Astrocyte (in vitro differentiated cells and primary cell): ENCODE measurements at regions not wholly inside any gene's neighbourhood (a gene's known extent, or its start where the extent isn't known, plus 50 kb on each side); places are given as distances from the start of the nearest gene placed in this dataset.

Experiments
- DNase-seq: peaks from one replicate; pipeline ENCODE4 v3.0.0-alpha.2; 2010; ENCODE audit warnings: low read depth
- FAIRE-seq: peaks from 2 replicates; lab custom pipeline; 2011; peaks lifted over from hg19 to GRCh38; lab: Jason Lieb, UNC
- H2AFZ ChIP-seq: 2 replicates; pipeline ENCODE4 v1.6.0; 2012; ENCODE audit warnings: low read depth, low read length, inconsistent platforms
- H3K27ac ChIP-seq: 2 replicates; pipeline ENCODE4 v1.5.1; 2011; ENCODE audit warnings: low read depth, low read length, inconsistent platforms
- H3K27me3 ChIP-seq: 2 replicates; pipeline ENCODE4 v1.6.0; 2011; ENCODE audit warnings: low read length, inconsistent platforms; ENCODE audit not compliant: insufficient read depth
- H3K36me3 ChIP-seq: 2 replicates; pipeline ENCODE4 v1.5.1; 2011; ENCODE audit warnings: low read length, inconsistent platforms; ENCODE audit not compliant: insufficient read depth
- H3K4me1 ChIP-seq: 2 replicates; pipeline ENCODE4 v1.5.1; 2011; ENCODE audit warnings: low read length, inconsistent platforms; ENCODE audit not compliant: insufficient read depth
- H3K4me2 ChIP-seq: 2 replicates; pipeline ENCODE4 v1.6.0; 2012; ENCODE audit warnings: low read length, inconsistent platforms
- H3K4me3 ChIP-seq: 2 replicates; pipeline ENCODE4 v1.5.1; 2011; ENCODE audit warnings: low read depth, mild to moderate bottlenecking, low read length, inconsistent platforms; ENCODE audit not compliant: insufficient read depth
- H3K79me2 ChIP-seq: 2 replicates; pipeline ENCODE4 v1.6.0; 2012; ENCODE audit warnings: mild to moderate bottlenecking, low read length, inconsistent platforms; ENCODE audit not compliant: insufficient read depth
- H3K9ac ChIP-seq: 2 replicates; pipeline ENCODE4 v1.6.0; 2012; ENCODE audit warnings: mild to moderate bottlenecking, low read length, inconsistent platforms
- H3K9me3 ChIP-seq: 2 replicates; pipeline ENCODE4 v1.5.1; 2012; ENCODE audit warnings: low read depth, mild to moderate bottlenecking, low read length, inconsistent platforms; ENCODE audit not compliant: insufficient read depth
- H4K20me1 ChIP-seq: 2 replicates; pipeline ENCODE4 v1.6.0; 2012; ENCODE audit warnings: low read length, inconsistent platforms; ENCODE audit not compliant: insufficient read depth
- H3K27ac Mint-ChIP-seq: one replicate; pipeline ENCODE4 v1.8.0; 2021; ENCODE audit warnings: mild to moderate bottlenecking, mixed read lengths; ENCODE audit not compliant: unreplicated experiment
- H3K27me3 Mint-ChIP-seq: one replicate; pipeline ENCODE4 v1.8.0; 2021; ENCODE audit warnings: low read depth, mixed read lengths; ENCODE audit not compliant: unreplicated experiment
- H3K36me3 Mint-ChIP-seq: one replicate; pipeline ENCODE4 v1.8.0; 2021; ENCODE audit warnings: low read depth, mixed read lengths; ENCODE audit not compliant: unreplicated experiment
- H3K4me1 Mint-ChIP-seq: one replicate; pipeline ENCODE4 v1.8.0; 2021; ENCODE audit warnings: low read depth, mixed read lengths; ENCODE audit not compliant: unreplicated experiment
- H3K4me3 Mint-ChIP-seq: one replicate; pipeline ENCODE4 v1.8.0; 2021; ENCODE audit warnings: mild to moderate bottlenecking, moderate library complexity, mixed read lengths; ENCODE audit not compliant: unreplicated experiment
- H3K9me3 Mint-ChIP-seq: one replicate; pipeline ENCODE4 v1.8.0; 2021; ENCODE audit warnings: mild to moderate bottlenecking, mixed read lengths; ENCODE audit not compliant: unreplicated experiment
- EZH2 ChIP-seq: IDR thresholded peaks from 2 replicates; pipeline ENCODE4 v1.6.1; 2012; ENCODE audit warnings: mild to moderate bottlenecking, low read length, inconsistent platforms; ENCODE audit not compliant: insufficient read depth
- TF ChIP-seq, protein P1 (sequence below): IDR thresholded peaks from 2 replicates; pipeline ENCODE4 v1.5.1; 2011; ENCODE audit warnings: low read depth, mild to moderate bottlenecking, inconsistent platforms, low read length, moderate library complexity; ENCODE audit not compliant: insufficient read depth

DNA sequence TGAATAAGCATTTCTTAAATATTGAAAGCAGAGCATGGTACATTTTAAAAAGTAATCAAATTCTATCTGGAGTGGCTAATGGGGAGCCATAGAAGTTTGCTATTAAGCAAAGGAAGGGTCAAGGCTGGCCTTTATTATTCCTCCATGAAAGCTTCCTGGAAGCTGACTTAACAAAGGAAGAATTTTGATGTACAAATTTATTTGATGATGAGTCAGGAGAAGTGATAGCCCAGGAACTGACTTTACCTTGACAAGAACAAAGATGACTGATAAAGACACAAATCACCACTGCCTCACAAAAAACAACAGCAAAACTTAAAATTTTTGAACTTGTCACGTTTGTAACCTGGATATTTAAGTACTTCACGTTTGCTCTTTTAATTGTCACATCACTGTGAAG, 872.1 kb downstream of the PCDH7 start:
- no peaks in the 10 kb centered on the region for H3K9me3 Mint-ChIP-seq

DNA sequence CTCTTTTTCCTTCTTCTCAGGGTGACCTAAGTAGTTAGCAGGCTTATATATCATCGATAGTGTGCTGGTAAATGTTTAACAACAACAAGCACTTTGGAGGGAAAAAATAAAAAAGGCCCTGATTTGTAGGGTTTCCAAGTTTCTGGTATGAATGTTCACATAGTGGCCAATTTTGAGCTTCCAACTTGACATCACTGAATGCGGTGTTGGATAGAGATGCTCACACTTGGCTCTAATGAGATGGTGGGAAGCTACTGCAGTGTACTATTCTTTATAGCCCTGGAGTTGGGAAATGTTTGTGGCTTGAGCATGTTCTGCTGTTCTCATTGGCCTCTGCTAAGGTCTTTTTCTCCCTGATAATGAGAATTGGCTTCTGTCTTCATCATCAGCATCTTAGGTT, 875.3 kb downstream of the PCDH7 start:
- no peak overlapping the region for H3K4me3 ChIP-seq
- H4K20me1 ChIP-seq: no peaks in the 10 kb centered on the region
- no peaks in the 10 kb centered on the region for H3K27me3 ChIP-seq
- no peaks in the 10 kb centered on the region for H3K9me3 ChIP-seq
- TF ChIP-seq, protein P1, sequence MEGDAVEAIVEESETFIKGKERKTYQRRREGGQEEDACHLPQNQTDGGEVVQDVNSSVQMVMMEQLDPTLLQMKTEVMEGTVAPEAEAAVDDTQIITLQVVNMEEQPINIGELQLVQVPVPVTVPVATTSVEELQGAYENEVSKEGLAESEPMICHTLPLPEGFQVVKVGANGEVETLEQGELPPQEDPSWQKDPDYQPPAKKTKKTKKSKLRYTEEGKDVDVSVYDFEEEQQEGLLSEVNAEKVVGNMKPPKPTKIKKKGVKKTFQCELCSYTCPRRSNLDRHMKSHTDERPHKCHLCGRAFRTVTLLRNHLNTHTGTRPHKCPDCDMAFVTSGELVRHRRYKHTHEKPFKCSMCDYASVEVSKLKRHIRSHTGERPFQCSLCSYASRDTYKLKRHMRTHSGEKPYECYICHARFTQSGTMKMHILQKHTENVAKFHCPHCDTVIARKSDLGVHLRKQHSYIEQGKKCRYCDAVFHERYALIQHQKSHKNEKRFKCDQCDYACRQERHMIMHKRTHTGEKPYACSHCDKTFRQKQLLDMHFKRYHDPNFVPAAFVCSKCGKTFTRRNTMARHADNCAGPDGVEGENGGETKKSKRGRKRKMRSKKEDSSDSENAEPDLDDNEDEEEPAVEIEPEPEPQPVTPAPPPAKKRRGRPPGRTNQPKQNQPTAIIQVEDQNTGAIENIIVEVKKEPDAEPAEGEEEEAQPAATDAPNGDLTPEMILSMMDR: no peak
- no peak for TF ChIP-seq EZH2
- H3K4me2 ChIP-seq: no peak overlapping the region
- no peaks in the 10 kb centered on the region for H3K36me3 ChIP-seq
- Mint-ChIP-seq H3K9me3 (no peaks in the 10 kb centered on the region), H3K27ac (no peak overlapping the region), H3K27me3 (no peaks in the 10 kb centered on the region), H3K4me1 (no peaks in the 10 kb centered on the region), H3K36me3 (no peaks in the 10 kb centered on the region), H3K4me3 (no peak overlapping the region)
- DNase-seq: no peak
- no peak overlapping the region for H3K27ac ChIP-seq
- no peak overlapping the region for H2AFZ ChIP-seq
- H3K79me2 ChIP-seq: no peaks in the 10 kb centered on the region
- H3K9ac ChIP-seq: no peak overlapping the region
- FAIRE-seq: no peak
- no peaks in the 10 kb centered on the region for H3K4me1 ChIP-seq

More for the DNA sequence above, 872.1 kb downstream of the PCDH7 start:
- H3K9ac ChIP-seq: no peak overlapping the region
- no peaks in the 10 kb centered on the region for H3K79me2 ChIP-seq
- no peak overlapping the region for H3K27ac Mint-ChIP-seq
- H3K4me1 ChIP-seq: no peaks in the 10 kb centered on the region
- H3K4me3 Mint-ChIP-seq: no peak overlapping the region
- FAIRE-seq (no peak), DNase-seq (no peak)
- no peaks in the 10 kb centered on the region for H3K27me3 ChIP-seq
- no peaks in the 10 kb centered on the region for H3K27me3 Mint-ChIP-seq
- no peak overlapping the region for H3K4me2 ChIP-seq
- no peaks in the 10 kb centered on the region for H3K36me3 Mint-ChIP-seq
- H3K27ac ChIP-seq: no peak overlapping the region
- TF ChIP-seq, protein P1: no peak
- TF ChIP-seq EZH2: no peak
- H3K4me1 Mint-ChIP-seq: no peaks in the 10 kb centered on the region
- H3K36me3 ChIP-seq: no peaks in the 10 kb centered on the region
- H3K4me3 ChIP-seq: no peak overlapping the region
- H3K9me3 ChIP-seq: no peaks in the 10 kb centered on the region
- H4K20me1 ChIP-seq: no peaks in the 10 kb centered on the region
- no peak overlapping the region for H2AFZ ChIP-seq

DNA sequence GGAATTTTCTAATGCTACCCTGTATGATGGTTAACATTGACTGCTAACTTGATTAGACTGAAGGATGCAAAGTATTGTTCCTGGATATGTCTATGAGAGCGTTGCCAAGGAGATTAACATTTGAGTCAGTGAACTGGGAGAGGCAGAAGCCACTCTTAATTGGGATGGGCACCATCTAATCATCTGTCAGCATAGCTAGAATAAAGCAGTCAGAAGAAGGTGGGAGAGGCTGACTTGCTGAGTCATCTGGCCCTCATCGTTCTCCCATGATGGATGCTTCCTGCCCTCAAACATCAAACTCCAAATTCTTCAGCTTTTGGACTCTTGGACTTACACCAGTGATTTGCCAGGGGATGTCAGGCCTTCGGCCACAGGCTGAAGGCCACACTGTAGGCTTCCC, 878.5 kb downstream of the PCDH7 start:
- Mint-ChIP-seq H3K9me3 (no peaks in the 10 kb centered on the region), H3K27ac (no peak overlapping the region), H3K4me1 (no peaks in the 10 kb centered on the region), H3K27me3 (no peaks in the 10 kb centered on the region), H3K4me3 (no peak overlapping the region), H3K36me3 (no peaks in the 10 kb centered on the region)
- TF ChIP-seq, protein P1: no peak
- TF ChIP-seq EZH2: no peak
- no peak overlapping the region for H3K4me3 ChIP-seq
- no peaks in the 10 kb centered on the region for H3K4me1 ChIP-seq
- no peak for DNase-seq
- no peaks in the 10 kb centered on the region for H4K20me1 ChIP-seq
- H3K27me3 ChIP-seq: no peaks in the 10 kb centered on the region
- no peak for FAIRE-seq
- H3K27ac ChIP-seq: no peak overlapping the region
- no peaks in the 10 kb centered on the region for H3K9me3 ChIP-seq
- no peaks in the 10 kb centered on the region for H3K79me2 ChIP-seq
- H3K4me2 ChIP-seq: no peak overlapping the region
- no peaks in the 10 kb centered on the region for H3K36me3 ChIP-seq
- H2AFZ ChIP-seq: no peak overlapping the region
- H3K9ac ChIP-seq: no peak overlapping the region
